NCI-H1436 treated with DMSO at 0.1 percent for 48 hours (cell line): ENCODE measurements at regions not wholly inside any gene's neighbourhood (a gene's known extent, or its start where the extent isn't known, plus 50 kb on each side); places are given as distances from the start of the nearest gene placed in this dataset.
"Not testable (repeated sequence)": the region's sequence is repeated elsewhere in the genome, so short reads cannot be mapped to it uniquely, and the experiment has no call there.

Experiments used
- DNase-seq: peaks from one replicate; lab custom pipeline; 2025; lab: John Stamatoyannopoulos, UW

DNA sequence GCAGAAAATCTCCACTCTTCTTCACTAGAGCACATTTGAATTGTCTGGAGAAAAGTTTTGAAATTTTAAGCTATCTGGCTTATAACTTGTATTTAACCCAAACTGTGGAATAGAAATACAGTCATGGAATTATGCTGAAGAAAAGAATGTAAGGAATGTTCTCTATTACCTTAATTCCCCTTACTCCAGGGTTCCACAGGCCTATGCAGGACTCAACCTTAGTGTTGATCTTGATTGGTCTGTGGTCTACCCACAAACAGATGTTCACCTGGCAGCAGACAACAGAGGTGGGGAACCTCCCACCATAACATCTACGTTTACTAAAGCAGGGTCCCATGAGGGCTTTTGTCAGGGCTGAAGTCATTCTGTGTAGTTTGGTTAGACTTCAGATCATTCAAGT, 189.3 kb upstream of the GPRIN3 start:
- no peak for DNase-seq

GRCh38 chr4:89493367-89493766, 185.8 kb upstream of the GPRIN3 start:
- DNase-seq: no peak

DNA sequence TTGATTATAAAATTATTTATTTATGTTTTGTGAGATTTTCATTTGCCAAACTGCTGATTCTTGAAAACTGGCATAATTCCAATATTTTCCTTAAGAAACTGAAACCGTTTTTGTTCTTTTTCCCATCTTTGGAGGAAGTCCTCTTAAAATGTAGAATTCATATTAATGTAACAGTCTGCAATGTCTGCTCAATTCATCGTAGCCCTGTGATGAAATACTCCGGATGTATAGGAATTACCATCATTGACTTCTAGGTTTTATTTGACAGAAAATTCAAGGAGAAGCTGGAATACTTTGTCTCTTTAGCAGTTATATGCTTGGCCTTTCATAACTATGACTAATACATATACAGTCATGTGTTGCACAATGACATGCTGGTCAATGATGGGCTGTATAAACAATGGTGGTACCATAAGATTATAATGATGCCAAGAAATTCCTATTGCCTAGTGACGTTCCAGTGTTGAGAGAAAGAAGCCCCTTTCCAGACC, 185.0 kb upstream of the GPRIN3 start:
- no peak for DNase-seq

DNA sequence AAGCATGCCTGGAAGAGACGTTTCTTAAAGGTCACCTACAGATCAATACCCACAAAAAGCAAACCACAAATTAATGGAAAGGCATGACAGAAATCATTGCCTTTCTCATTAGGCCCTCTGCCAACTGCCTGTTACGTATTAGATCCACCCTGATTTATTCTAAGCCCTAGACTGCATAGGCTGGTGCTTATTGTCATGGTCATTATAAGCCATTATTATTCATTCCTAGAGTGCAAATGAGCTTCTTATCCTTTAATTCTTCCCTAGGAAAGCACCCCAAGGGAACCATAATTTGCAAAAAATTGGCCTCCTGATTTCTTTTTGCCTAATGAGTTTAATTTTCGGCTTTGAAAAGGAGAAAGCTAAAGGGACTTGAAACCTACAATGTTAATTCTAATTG, 184.2 kb upstream of the GPRIN3 start:
- peak; percentile 1 for DNase-seq

- not testable (repeated sequence) for DNase-seq
Measured at GRCh38 chr4:89489921-89490431, 182.4 kb upstream of the GPRIN3 start.

- DNase-seq: no peak
Measured at GRCh38 chr4:89489338-89489771, 181.8 kb upstream of the GPRIN3 start.

DNA sequence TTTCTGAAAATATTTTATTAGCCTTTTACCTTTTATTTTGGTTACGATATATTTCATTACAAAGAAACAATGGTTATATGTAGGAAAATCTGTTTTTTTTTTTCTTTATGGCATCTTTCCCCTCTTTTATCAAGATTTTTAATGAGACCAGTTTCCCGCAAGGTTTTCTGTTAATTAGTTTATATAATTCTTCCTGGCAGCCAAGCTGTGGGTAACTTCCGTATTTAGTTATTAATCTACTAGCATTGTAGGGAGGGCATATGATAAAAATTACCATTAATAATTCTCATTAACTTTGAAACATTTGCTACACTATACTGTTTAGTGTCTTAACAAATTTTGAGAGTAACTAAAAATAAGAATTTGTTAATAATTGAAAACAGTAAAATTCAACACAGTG, 181.1 kb upstream of the GPRIN3 start:
- no peak for DNase-seq

DNA sequence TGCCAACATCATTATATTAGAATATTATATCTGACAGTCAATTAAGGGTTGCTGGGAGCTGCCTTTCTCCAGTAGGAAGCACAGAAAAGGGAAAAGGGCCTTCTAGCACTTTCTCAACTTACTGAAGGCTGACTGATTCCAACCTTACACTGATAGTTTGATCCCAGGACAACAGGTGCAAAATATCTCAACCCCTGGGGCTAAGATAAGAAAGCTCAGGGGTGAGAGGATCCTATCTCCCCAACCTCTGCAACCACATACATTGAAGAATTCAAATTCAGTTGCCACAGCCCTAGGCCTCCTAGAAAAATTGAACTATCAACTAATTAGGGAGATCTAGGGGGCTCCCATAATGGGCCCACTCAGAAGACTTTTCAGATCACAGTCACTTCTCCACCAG, 179.1 kb upstream of the GPRIN3 start:
- DNase-seq: no peak

DNA sequence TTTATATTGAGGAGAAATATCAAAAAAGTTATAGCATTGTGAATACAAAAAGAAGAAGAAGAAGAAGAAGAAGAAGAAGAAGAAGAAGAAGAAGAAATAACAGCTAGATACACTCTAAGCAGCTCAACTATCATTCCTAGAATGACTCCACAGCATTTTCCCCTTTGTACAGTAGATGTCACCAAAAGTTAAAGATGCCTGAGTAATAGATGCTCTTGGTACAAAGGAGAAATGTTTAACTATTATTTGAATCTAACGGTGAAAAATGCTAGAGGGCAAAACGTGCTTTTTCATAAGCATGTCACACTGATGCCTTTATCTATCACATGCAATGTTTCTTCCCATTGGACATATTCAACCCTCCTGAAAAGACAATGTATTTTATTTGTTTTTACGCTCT, 178.4 kb upstream of the GPRIN3 start:
- no peak for DNase-seq

DNA sequence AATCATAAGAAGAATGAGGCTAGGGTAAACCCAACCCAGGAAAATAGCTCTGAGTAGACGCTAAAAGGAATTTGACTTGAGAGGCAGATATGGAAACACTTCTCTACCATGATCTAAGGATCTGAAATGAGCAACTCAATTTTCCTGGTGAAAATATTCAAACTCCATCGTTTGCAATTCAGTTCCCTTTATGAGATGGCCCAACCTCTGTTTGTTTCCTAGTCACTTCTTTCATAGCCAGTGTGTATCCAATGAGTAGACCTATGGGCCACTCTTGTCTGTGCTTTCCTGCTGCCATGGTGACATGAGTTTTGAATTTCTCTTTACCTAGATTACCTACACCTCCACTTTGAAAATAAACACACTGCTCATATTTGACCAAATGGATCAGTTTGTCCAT, 176.2 kb upstream of the GPRIN3 start:
- DNase-seq: no peak

DNA sequence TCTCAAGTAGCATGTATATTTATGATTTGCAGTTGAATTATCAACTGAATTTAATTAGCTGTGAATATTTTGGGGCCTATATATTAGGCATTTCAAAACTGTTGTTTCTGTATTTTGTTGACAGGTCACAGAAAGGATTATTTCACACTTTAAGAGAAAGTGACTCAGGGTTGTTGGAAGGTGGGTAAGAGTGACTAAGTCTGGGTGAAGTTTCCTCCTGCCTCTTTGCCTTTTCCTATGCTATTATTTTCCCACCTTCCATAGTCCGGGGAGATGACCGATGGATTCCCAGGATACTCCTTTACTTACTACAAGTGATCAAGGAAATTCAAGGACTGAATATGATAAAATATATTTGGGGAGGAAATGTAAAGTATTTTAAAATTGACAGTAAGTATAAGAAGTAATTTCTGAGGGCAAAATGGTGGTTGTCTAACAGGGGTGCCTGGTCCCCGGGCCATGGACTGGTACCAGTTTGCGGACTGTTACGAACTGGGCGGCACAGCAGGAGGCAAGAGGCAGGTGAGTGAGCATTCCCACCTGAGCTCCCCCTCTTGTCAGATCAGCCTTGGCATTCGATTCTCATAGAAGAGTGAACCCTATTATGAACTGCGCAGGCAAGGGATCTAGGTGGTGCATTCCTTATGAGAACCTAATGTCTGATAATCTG, 175.5 kb upstream of the GPRIN3 start:
- no peak for DNase-seq

DNA sequence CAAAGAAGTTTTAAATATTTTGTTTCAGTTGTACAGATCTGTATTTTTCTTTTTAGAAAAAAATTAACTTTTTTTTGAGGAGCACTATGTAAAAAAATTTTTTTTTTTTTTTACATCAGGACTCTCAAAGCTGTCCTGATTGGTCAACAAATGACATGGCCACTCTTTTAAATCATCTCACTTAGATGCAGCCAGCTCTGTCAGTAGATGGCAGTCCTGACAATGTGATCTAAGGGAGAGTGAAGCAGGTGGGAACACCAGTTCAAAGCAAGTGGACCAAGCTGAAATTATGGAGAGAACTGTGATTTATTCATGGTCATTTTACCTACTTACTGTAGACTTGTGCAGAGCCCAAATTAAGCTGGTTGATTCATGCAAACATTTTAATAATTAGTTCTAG, 174.7 kb upstream of the GPRIN3 start:
- no peak for DNase-seq

DNA sequence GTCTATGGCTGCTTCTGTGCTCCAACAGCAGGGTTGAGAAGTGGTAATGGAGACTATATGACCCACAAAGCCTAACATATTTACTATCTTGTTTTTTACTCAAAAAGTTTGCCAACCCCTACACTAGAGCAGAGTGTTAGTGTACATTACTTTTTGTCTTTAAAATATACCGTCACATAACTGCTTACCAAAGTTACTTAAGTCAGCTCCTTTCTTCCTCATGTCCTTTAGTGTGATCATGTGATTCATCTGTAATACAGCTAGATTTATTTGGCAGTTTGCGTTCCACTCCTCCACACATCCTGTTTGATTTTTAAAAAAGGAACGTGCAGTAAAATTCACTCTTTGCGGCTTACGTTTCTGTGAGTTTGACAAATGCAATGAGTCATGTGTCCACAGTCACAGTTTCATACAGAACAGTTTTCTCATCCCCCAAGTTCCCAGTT, 162.4 kb upstream of the GPRIN3 start:
- DNase-seq: no peak

- DNase-seq: no peak
Measured at GRCh38 chr4:89469516-89469915, 161.9 kb upstream of the GPRIN3 start.

- DNase-seq: no peak
Measured at GRCh38 chr4:89468602-89469001, 161.0 kb upstream of the GPRIN3 start.

- no peak for DNase-seq
Measured at GRCh38 chr4:89463341-89463740, 155.7 kb upstream of the GPRIN3 start.

DNA sequence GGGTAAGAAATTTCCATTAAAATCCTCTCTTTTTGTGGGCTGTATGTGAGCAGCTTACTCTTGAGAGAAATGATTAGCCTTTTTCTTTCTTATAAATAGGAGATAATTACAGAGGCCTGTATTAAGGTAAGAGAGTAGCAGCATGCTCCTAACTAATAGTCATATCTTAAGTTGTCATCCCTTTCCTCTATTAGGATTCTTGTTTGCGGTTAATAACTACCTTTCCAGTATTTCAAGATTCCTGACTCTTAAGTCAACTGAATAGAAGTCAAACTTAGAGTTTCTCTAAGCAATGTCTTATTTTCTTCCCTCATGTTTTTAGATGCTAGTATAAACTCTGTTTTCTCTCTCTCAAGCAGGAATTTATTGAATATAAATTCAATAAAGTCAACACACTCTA, 139.9 kb upstream of the GPRIN3 start:
- no peak for DNase-seq

- no peak for DNase-seq
Measured at GRCh38 chr4:89446193-89446592, 138.6 kb upstream of the GPRIN3 start.

DNA sequence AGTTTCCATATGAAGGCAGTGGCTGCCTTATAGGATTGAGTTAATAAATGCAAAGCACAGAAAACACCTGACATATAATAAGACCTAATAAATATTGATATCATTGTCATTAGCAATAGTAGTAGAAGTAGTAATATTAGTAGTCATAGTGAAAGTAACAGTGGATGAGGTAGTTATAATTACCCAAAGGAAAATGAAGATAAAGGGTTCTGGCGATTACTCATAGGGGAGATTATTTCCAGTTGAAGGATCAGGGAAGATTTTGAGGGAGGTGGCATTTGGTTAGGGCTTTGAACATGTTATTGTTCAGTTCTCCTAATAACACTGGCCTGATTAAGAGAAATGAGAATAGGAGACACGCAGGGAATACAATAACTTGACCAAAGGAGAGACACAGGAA, 131.9 kb upstream of the GPRIN3 start:
- DNase-seq: no peak

- DNase-seq: no peak
Measured at GRCh38 chr4:89438102-89438831, 130.7 kb upstream of the GPRIN3 start.

- DNase-seq: no peak
Measured at GRCh38 chr4:89434364-89434988, 126.9 kb upstream of the GPRIN3 start.

- no peak for DNase-seq
Measured at GRCh38 chr4:89427782-89428181, 120.2 kb upstream of the GPRIN3 start.

DNA sequence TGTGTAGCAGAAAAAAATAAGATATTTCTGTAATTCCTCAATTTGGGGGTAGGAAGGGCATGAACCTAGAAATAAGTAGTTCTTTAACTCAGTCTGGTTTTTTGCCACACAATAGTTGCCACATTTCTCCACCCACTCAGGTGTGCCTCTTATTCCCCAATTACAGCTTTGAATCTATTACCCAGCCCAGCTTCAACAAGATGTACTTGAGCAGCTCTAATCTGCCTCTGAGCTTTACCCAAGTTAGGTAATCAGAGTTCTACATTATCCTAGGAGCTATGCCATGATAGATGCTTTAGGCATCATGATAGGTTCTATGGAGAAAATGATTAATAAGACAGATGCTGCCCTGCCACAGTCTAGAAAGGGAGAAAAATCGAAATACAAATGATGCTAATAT, 117.4 kb upstream of the GPRIN3 start:
- no peak for DNase-seq
